ENCODE measurements at regions not wholly inside any gene's neighbourhood (a gene's known extent, or its start where the extent isn't known, plus 50 kb on each side); places are given as distances from the start of the nearest gene placed in this dataset.

- no peak for DNase-seq (ENCODE audit: low read depth in 2 of 2)
Measured at GRCh38 chr6:164563924-164564323, 745.5 kb downstream of the C6orf118 start.

- no peak for DNase-seq (ENCODE audit: low read depth in 2 of 2)
Measured at GRCh38 chr6:164561656-164562055, 747.7 kb downstream of the C6orf118 start.

GRCh38 chr6:164554700-164555476 lies 754.5 kb downstream of the C6orf118 start:
- DNase-seq (ENCODE audit: low read depth in 2 of 2): no peak

GRCh38 chr6:164554226-164554625 lies 755.2 kb downstream of the C6orf118 start:
- DNase-seq (ENCODE audit: low read depth in 2 of 2): no peak

GRCh38 chr6:164551706-164552105 lies 757.7 kb downstream of the C6orf118 start:
- DNase-seq (ENCODE audit: low read depth in 2 of 2): no peak

- DNase-seq (ENCODE audit: low read depth in 2 of 2): no peak
Measured at GRCh38 chr6:164547076-164547475, 762.3 kb downstream of the C6orf118 start.

GRCh38 chr6:164546263-164546662 lies 763.1 kb downstream of the C6orf118 start:
- DNase-seq (ENCODE audit: low read depth in 2 of 2): no peak

- no peak for DNase-seq (ENCODE audit: low read depth in 2 of 2)
Measured at GRCh38 chr6:164534070-164534766, 775.2 kb downstream of the C6orf118 start.

- DNase-seq (ENCODE audit: low read depth in 2 of 2): no peak
Measured at GRCh38 chr6:164533045-164533362, 776.4 kb downstream of the C6orf118 start.

- DNase-seq (ENCODE audit: low read depth in 2 of 2): no peak
Measured at GRCh38 chr6:164532198-164533044, 777.0 kb downstream of the C6orf118 start.

GRCh38 chr6:164531736-164532135 lies 777.7 kb downstream of the C6orf118 start:
- no peak for DNase-seq (ENCODE audit: low read depth in 2 of 2)

- no peak for DNase-seq (ENCODE audit: low read depth in 2 of 2)
Measured at GRCh38 chr6:164528539-164528938, 780.9 kb downstream of the C6orf118 start.

GRCh38 chr6:164523087-164523654 lies 786.2 kb downstream of the C6orf118 start:
- no peak for DNase-seq (ENCODE audit: low read depth in 2 of 2)

GRCh38 chr6:164520916-164521315 lies 788.5 kb downstream of the C6orf118 start:
- no peak for DNase-seq (ENCODE audit: low read depth in 2 of 2)

GRCh38 chr6:164507206-164507940 lies 802.0 kb downstream of the C6orf118 start:
- no peak for DNase-seq (ENCODE audit: low read depth in 2 of 2)

GRCh38 chr6:164505425-164505824 lies 804.0 kb downstream of the C6orf118 start:
- no peak for DNase-seq (ENCODE audit: low read depth in 2 of 2)

GRCh38 chr6:164502833-164503232 lies 806.6 kb downstream of the C6orf118 start:
- no peak for DNase-seq (ENCODE audit: low read depth in 2 of 2)

- DNase-seq (ENCODE audit: low read depth in 2 of 2): no peak
Measured at GRCh38 chr6:164495882-164496495, 813.4 kb downstream of the C6orf118 start.

- DNase-seq (ENCODE audit: low read depth in 2 of 2): no peak
Measured at GRCh38 chr6:164478426-164478825, 831.0 kb downstream of the C6orf118 start.

GRCh38 chr6:164477790-164478189 lies 831.6 kb downstream of the C6orf118 start:
- DNase-seq (ENCODE audit: low read depth in 2 of 2): no peak

GRCh38 chr6:164477101-164477500 lies 832.3 kb downstream of the C6orf118 start:
- DNase-seq (ENCODE audit: low read depth in 2 of 2): no peak
